Hepatocyte (in vitro differentiated cells): ENCODE measurements at regions not wholly inside any gene's neighbourhood (a gene's known extent, or its start where the extent isn't known, plus 50 kb on each side); places are given as distances from the start of the nearest gene placed in this dataset.

Source experiments
- EZH2 ChIP-seq: fragments of 200-600 bp; sonication (generic); IDR thresholded peaks from 2 replicates; pipeline ENCODE4 v1.6.1; 2016; ENCODE audit warnings: antibody characterized with exemption, mild to moderate bottlenecking, borderline replicate concordance
- EZH2phosphoT487 ChIP-seq: fragments of 200-600 bp; sonication (generic); IDR thresholded peaks from one replicate; pipeline ENCODE4 v1.6.1; 2018; ENCODE audit warnings: antibody characterized with exemption, mild to moderate bottlenecking, low read depth, moderate library complexity; ENCODE audit not compliant: unreplicated experiment, severe bottlenecking
- TF ChIP-seq, protein P1 (sequence below): fragments of 200-600 bp; sonication (generic); IDR thresholded peaks from 2 replicates; pipeline ENCODE4 v1.5.1; 2016; ENCODE audit warnings: antibody characterized with exemption, mild to moderate bottlenecking; ENCODE audit not compliant: poor library complexity

DNA sequence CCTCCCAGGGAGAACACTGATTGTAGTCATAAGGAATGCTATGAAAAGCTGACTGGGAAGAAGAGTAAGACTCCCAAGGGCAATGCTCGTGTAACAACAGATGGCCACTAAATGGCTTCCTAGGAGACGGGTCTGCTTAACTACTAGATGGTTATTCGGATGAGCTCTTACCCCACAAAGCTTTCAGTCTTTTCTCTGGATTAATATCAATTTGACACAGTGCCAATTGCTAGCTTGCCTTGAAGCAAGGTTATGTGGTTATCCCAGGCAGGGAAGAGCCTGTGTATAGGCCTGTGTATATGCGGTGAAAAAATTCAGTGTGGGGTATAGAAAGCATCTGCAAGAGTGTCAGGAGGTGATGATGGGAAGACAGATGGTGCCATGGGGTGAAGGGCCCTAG is 86.4 kb upstream of the NOX3 start:
- TF ChIP-seq, protein P1, sequence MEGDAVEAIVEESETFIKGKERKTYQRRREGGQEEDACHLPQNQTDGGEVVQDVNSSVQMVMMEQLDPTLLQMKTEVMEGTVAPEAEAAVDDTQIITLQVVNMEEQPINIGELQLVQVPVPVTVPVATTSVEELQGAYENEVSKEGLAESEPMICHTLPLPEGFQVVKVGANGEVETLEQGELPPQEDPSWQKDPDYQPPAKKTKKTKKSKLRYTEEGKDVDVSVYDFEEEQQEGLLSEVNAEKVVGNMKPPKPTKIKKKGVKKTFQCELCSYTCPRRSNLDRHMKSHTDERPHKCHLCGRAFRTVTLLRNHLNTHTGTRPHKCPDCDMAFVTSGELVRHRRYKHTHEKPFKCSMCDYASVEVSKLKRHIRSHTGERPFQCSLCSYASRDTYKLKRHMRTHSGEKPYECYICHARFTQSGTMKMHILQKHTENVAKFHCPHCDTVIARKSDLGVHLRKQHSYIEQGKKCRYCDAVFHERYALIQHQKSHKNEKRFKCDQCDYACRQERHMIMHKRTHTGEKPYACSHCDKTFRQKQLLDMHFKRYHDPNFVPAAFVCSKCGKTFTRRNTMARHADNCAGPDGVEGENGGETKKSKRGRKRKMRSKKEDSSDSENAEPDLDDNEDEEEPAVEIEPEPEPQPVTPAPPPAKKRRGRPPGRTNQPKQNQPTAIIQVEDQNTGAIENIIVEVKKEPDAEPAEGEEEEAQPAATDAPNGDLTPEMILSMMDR: no peak
- no peak for TF ChIP-seq EZH2
- no peak for TF ChIP-seq EZH2phosphoT487
